Osteoblast (primary cell): ENCODE measurements at regions not wholly inside any gene's neighbourhood (a gene's known extent, or its start where the extent isn't known, plus 50 kb on each side); places are given as distances from the start of the nearest gene placed in this dataset.

ENCODE experiments used
- DNase-seq: peaks from one replicate; pipeline ENCODE4 v3.0.0; 2011; ENCODE audit warnings: low spot score, mixed read lengths; ENCODE audit not compliant: insufficient read length; ENCODE audit errors: missing footprints
- H2AFZ ChIP-seq: 2 replicates; pipeline ENCODE4 v1.6.0; 2011; ENCODE audit warnings: mild to moderate bottlenecking, low read length
- H3K27ac ChIP-seq: 2 replicates; pipeline ENCODE4 v1.5.1; 2011; ENCODE audit warnings: mild to moderate bottlenecking, low read depth, low read length, moderate library complexity
- H3K27me3 ChIP-seq: 2 replicates; pipeline ENCODE4 v1.6.0; 2012; ENCODE audit warnings: mild to moderate bottlenecking, control low read depth, inconsistent platforms, low read length, moderate library complexity; ENCODE audit not compliant: insufficient read depth
- H3K36me3 ChIP-seq: 2 replicates; pipeline ENCODE4 v1.5.1; 2011; ENCODE audit warnings: mild to moderate bottlenecking, low read length, control low read depth, moderate library complexity; ENCODE audit not compliant: insufficient read depth
- H3K4me1 ChIP-seq: 2 replicates; pipeline ENCODE4 v1.5.1; 2011; ENCODE audit warnings: mild to moderate bottlenecking, low read length, control low read depth, moderate library complexity; ENCODE audit not compliant: insufficient read depth
- H3K4me2 ChIP-seq: 2 replicates; pipeline ENCODE4 v1.6.0; 2011; ENCODE audit warnings: mild to moderate bottlenecking, low read length; ENCODE audit not compliant: insufficient read depth
- H3K4me3 ChIP-seq: fragments of 200-600 bp; sonication (generic); 3 replicates; pipeline ENCODE4 v1.5.1; 2012; ENCODE audit warnings: mild to moderate bottlenecking, low read length, inconsistent platforms; ENCODE audit not compliant: insufficient read depth
- H3K79me2 ChIP-seq: 2 replicates; pipeline ENCODE4 v1.6.0; 2012; ENCODE audit warnings: mild to moderate bottlenecking, low read length, control low read depth, inconsistent platforms; ENCODE audit not compliant: insufficient read depth
- H3K9me3 ChIP-seq: 2 replicates; pipeline ENCODE4 v1.5.1; 2011; ENCODE audit warnings: low read depth, low read length, control low read depth
- H4K20me1 ChIP-seq: 2 replicates; pipeline ENCODE4 v1.6.0; 2012; ENCODE audit warnings: mild to moderate bottlenecking, low read length, control low read depth; ENCODE audit not compliant: insufficient read depth
- TF ChIP-seq, protein P1 (sequence below): IDR thresholded peaks from 2 replicates; pipeline ENCODE4 v1.5.1; 2011; ENCODE audit warnings: mild to moderate bottlenecking, low read depth, low read length, moderate library complexity; ENCODE audit errors: extremely low read depth

DNA sequence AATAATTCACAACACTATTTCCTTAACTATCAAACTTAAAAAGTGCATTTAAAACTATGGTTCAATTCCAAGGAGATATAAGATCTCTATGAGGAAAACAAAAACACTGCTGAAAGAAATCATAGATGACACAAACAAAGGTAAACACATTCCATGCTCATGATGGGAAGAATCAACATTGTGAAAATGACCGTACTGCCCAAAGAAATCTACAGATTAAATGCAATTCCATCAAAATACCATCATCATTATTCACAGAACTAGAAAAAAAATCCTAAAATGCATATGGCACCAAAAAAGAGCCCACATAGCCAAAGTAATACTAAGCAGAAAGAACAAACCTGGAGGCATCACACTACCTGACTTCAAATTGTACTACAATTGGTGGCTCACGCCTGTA is 159.9 kb upstream of the EEPD1 start:
- H3K4me1 ChIP-seq, result peaks cover 3% of the 10 kb centered on the region
- H3K27me3 ChIP-seq, result no peaks in the 10 kb centered on the region
- H3K9me3 ChIP-seq, result no peaks in the 10 kb centered on the region
- H2AFZ ChIP-seq, result no peak overlapping the region
- TF ChIP-seq, protein P1, sequence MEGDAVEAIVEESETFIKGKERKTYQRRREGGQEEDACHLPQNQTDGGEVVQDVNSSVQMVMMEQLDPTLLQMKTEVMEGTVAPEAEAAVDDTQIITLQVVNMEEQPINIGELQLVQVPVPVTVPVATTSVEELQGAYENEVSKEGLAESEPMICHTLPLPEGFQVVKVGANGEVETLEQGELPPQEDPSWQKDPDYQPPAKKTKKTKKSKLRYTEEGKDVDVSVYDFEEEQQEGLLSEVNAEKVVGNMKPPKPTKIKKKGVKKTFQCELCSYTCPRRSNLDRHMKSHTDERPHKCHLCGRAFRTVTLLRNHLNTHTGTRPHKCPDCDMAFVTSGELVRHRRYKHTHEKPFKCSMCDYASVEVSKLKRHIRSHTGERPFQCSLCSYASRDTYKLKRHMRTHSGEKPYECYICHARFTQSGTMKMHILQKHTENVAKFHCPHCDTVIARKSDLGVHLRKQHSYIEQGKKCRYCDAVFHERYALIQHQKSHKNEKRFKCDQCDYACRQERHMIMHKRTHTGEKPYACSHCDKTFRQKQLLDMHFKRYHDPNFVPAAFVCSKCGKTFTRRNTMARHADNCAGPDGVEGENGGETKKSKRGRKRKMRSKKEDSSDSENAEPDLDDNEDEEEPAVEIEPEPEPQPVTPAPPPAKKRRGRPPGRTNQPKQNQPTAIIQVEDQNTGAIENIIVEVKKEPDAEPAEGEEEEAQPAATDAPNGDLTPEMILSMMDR, result no peak
- no peaks in the 10 kb centered on the region for H4K20me1 ChIP-seq
- no peak overlapping the region for H3K4me2 ChIP-seq
- no peaks in the 10 kb centered on the region for H3K79me2 ChIP-seq
- H3K4me3 ChIP-seq, result no peak overlapping the region
- no peak overlapping the region for H3K27ac ChIP-seq
- no peaks in the 10 kb centered on the region for H3K36me3 ChIP-seq
- no peak for DNase-seq

DNA sequence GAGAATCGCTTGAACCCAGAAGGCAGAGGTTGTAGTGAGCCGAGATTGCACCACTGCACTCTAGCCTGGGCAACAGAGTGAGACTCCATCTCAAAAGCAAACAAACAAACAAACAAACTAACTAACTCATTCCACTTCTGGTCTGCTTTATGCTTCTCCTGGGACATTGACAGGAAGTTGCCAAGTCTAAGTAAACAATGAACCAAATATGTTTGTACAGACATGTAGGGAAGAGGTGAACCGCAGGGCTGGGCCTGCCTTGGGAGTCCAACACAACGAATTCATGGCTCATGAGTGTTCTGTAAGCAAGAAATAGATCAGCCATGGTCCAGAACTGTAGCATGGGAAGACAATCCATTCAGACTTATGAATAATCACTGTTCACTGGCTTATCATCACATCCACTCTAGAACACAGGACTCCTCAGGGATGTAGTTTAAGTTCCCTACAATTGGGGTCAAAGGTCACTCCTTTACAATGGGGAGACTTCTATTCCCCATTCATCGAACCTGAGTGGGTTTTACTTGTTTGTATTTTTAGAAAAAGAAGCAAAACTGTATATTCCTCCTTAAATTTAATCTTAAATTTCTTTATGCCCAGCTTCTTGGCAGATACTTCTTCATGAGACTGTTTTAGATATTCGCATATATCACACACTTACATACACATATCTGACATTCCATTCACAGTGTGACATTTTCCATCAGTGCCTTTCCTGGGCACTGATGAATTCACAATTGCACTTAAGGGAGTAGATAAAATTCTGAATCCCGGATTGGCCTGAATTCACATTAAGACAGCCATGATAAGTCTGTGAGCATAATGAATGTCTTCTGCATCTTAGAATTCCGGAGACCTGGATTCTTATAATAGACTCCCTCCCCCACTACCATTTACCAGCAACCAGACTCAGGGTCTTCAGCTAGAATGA is 159.1 kb upstream of the EEPD1 start:
- TF ChIP-seq, protein P1, result no peak
- Histone ChIP-seq H3K27ac (no peak overlapping the region), H4K20me1 (no peaks in the 10 kb centered on the region), H3K79me2 (no peaks in the 10 kb centered on the region), H2AFZ (peak overlapping the region; percentile 32), H3K27me3 (no peaks in the 10 kb centered on the region), H3K4me1 (peaks cover 3% of the 10 kb centered on the region), H3K4me3 (no peak overlapping the region), H3K9me3 (no peaks in the 10 kb centered on the region), H3K36me3 (no peaks in the 10 kb centered on the region), H3K4me2 (no peak overlapping the region)
- DNase-seq, result no peak

DNA sequence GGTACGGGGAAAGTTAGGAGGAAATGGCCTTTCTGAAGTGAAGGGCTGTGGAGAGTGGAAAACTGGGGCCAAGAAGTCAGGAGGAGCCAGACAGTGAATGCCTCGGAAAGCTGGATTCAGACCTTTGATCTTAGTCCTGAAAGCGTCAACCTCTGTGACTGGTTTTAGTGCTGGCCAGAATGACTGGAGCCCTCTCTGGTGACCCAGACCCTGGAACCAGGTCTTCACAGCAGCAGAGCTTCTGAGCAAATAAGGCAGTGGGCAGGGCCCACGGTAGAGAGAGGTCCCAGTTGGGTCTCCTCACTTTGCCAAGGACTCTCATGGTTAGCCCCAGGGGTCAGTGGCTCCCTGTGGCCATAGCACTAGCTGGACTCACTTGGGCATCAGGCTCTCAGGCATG is 157.7 kb upstream of the EEPD1 start:
- H3K4me1 ChIP-seq, result peaks cover 3% of the 10 kb centered on the region
- no peaks in the 10 kb centered on the region for H3K36me3 ChIP-seq
- DNase-seq, result no peak
- no peak overlapping the region for H3K4me3 ChIP-seq
- no peaks in the 10 kb centered on the region for H3K9me3 ChIP-seq
- no peaks in the 10 kb centered on the region for H3K79me2 ChIP-seq
- H3K27me3 ChIP-seq, result no peaks in the 10 kb centered on the region
- H3K27ac ChIP-seq, result no peak overlapping the region
- TF ChIP-seq, protein P1, result no peak
- no peak overlapping the region for H3K4me2 ChIP-seq
- no peak overlapping the region for H2AFZ ChIP-seq
- H4K20me1 ChIP-seq, result no peaks in the 10 kb centered on the region

DNA sequence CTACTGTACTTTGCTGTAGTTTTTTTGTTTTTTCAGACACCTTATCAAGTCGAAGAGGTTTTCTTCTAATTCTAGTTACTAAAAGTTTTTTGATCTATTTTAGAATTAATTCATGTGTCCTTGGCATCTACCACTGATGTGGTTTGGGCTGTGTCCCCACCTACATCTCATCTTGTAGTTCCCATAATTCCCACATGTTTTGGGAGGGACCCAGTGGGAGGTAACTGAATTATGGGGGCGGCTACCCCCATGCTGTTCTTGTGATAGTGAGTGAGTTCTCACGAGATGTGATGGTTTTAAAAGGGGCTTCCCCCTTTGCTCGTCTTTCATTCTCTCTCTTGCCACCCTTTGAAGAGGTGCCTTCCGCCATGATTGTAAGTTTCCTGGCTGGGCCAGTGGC is 154.6 kb upstream of the EEPD1 start:
- Histone ChIP-seq H3K27ac (no peak overlapping the region), H3K27me3 (no peaks in the 10 kb centered on the region), H4K20me1 (no peaks in the 10 kb centered on the region), H3K9me3 (no peaks in the 10 kb centered on the region), H3K4me3 (no peak overlapping the region), H2AFZ (no peak overlapping the region), H3K36me3 (no peaks in the 10 kb centered on the region), H3K4me1 (peaks cover 3% of the 10 kb centered on the region), H3K4me2 (no peak overlapping the region), H3K79me2 (no peaks in the 10 kb centered on the region)
- TF ChIP-seq, protein P1, result no peak
- DNase-seq, result no peak
